Epithelial cell of proximal tubule (primary cell): ENCODE measurements at regions not wholly inside any gene's neighbourhood (a gene's known extent, or its start where the extent isn't known, plus 50 kb on each side); places are given as distances from the start of the nearest gene placed in this dataset.

Experiments used
- DNase-seq: peaks from one replicate; pipeline ENCODE4 v3.0.0-alpha.2; 2011; ENCODE audit warnings: low read depth
- H3K4me3 ChIP-seq: 2 replicates; pipeline ENCODE4 v1.5.1; 2011; ENCODE audit warnings: low read depth, mild to moderate bottlenecking, low read length
- TF ChIP-seq, protein P1 (sequence below): conservative IDR thresholded peaks from 2 replicates; pipeline ENCODE4 v1.5.1; 2012; ENCODE audit warnings: low read depth, mild to moderate bottlenecking, low read length

GRCh38 chr5:133746834-133747233, 134.5 kb upstream of the FSTL4 start:
- no peak for DNase-seq
- H3K4me3 ChIP-seq: no peak overlapping the region
- TF ChIP-seq, protein P1, sequence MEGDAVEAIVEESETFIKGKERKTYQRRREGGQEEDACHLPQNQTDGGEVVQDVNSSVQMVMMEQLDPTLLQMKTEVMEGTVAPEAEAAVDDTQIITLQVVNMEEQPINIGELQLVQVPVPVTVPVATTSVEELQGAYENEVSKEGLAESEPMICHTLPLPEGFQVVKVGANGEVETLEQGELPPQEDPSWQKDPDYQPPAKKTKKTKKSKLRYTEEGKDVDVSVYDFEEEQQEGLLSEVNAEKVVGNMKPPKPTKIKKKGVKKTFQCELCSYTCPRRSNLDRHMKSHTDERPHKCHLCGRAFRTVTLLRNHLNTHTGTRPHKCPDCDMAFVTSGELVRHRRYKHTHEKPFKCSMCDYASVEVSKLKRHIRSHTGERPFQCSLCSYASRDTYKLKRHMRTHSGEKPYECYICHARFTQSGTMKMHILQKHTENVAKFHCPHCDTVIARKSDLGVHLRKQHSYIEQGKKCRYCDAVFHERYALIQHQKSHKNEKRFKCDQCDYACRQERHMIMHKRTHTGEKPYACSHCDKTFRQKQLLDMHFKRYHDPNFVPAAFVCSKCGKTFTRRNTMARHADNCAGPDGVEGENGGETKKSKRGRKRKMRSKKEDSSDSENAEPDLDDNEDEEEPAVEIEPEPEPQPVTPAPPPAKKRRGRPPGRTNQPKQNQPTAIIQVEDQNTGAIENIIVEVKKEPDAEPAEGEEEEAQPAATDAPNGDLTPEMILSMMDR: peak; percentile 40

GRCh38 chr5:133744960-133745308, 132.6 kb upstream of the FSTL4 start:
- TF ChIP-seq, protein P1: no peak
- DNase-seq: no peak
- no peak overlapping the region for H3K4me3 ChIP-seq

- DNase-seq: no peak
- H3K4me3 ChIP-seq: no peak overlapping the region
- TF ChIP-seq, protein P1: no peak
Observed at GRCh38 chr5:133744051-133744959, 132.0 kb upstream of the FSTL4 start.

DNA sequence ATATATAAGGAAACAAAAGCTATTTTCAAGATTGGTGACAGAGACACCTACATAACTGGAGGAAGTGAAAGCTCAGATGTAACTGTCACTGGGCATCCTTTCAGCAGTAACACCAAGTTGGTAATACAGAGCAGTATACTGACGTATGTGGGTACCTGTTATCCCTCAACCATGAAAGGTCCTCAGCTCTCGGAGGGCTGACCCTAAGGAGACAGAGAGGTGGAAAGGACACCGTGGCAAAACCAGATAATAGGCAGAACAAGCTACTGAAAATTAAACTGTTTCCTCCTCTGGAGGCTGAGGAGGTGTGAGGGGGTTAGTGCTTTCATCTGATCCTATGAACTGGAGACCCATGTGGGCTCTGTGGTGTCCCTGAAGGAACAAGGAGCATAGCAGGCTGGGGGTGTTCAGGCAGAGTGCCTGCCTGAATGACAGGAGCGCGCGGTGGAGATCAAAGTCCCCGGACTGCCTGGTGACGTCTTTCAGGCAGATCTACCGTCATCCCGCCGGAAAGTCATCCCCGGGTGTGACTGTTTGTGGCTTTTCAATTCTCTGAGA, 130.2 kb upstream of the FSTL4 start:
- TF ChIP-seq, protein P1: no peak
- DNase-seq: no peak
- H3K4me3 ChIP-seq: no peak overlapping the region

- DNase-seq: no peak
- TF ChIP-seq, protein P1: no peak
- H3K4me3 ChIP-seq: no peak overlapping the region
Observed at GRCh38 chr5:133741818-133742355, 129.5 kb upstream of the FSTL4 start.

DNA sequence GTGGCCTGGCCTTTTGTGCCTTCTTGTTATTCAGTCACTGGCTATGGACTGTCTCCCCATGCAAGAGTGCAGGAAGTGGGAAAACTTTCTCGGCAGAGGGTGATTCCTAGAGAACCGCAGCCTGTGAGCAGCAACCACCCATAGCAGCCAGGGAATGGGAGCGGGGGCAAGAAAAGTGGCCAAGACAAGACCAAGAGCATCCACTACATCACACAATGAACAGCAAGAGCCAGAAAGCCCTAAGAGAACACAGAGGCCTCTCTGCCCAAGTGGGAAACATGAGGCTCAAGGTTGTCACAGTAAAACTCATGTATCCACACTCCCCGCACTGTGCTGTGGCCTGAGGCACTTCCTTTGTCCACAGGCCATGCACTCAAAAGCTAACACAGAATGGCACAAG, 129.1 kb upstream of the FSTL4 start:
- TF ChIP-seq, protein P1: no peak
- H3K4me3 ChIP-seq: no peak overlapping the region
- no peak for DNase-seq
